CD4-positive, alpha-beta T cell treated with Interleukin-15 for 4 hours (primary cell): ENCODE measurements at regions not wholly inside any gene's neighbourhood (a gene's known extent, or its start where the extent isn't known, plus 50 kb on each side); places are given as distances from the start of the nearest gene placed in this dataset.

ENCODE experiments used
- DNase-seq: peaks from one replicate; pipeline ENCODE4 v3.0.0-alpha.2; 2020; ENCODE audit warnings: low spot score

DNA sequence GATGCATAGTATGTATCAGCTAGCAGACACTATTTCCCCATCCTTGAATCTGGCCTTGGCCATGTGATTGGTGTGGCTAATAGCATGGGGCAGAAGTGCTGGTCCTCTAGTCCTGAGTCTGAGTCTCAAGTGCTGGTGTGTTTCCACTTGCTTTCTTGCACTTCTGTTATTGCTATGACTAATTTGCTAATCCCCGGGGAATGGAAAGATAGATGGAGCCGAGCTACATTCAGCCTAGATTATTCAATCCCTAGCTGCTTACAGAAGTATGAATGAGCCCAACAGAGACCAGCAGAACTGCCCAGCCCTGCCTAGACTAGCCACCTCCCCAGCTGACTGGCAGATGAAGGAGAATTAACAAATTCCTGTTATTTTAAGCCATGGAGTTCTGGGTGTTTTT is 53.2 kb upstream of the SYPL1 start:
- no peak for DNase-seq

DNA sequence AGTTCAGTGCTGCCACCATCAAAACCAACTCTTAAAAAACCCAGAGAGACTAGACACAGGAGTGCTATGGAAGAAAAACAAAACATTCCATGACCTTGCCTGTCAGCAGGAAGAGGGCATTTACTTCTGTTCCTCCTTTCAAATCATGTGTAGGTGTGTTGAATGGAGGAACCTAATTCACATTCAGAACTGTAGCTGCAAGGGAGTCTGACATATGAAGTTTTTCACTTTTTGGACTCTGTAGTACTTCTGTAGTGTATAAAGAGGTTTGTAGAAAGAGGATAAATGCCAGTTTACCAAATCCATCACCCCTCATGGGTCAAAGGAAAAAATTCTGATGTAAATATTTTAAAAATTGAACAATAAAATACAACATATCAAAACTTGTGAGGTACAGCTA is 51.1 kb upstream of the SYPL1 start:
- DNase-seq: no peak
